HCT116 (cell line): ENCODE measurements at regions not wholly inside any gene's neighbourhood (a gene's known extent, or its start where the extent isn't known, plus 50 kb on each side); places are given as distances from the start of the nearest gene placed in this dataset.

Experiments used
- ATAC-seq: fragments of 200-7000 bp; cut with Tn5 transposase; 2 replicates; pipeline ENCODE4 v1.9.1; 2020; ENCODE audit warnings: mild to moderate bottlenecking, moderate library complexity
- BruUV-seq: library from RNA; stranded (reverse); fragments of 400-500 nt; replicated peaks from 2 replicates; lab custom pipeline; 2021; lab: Mats Ljungman, UMichigan
- CTCF ChIA-PET: fragments of 300-600 bp; sonication (Branson Sonifier 250); formaldehyde crosslinking; loops from one replicate; lab custom pipeline; 2021; ENCODE audit warnings: antibody characterized with exemption; lab: Charles Lee
- POLR2A ChIA-PET: fragments of 300-600, 350-600 bp; sonication (Branson Sonifier 250); formaldehyde crosslinking; loops from one replicate; lab custom pipeline; 2021; ENCODE audit warnings: antibody characterized with exemption; lab: Charles Lee
- RAD21 ChIA-PET, 2 experiments: fragments of 300-600 bp; sonication (Branson Sonifier 250); formaldehyde crosslinking; loops; one replicate each; lab custom pipeline; 2023; ENCODE audit warnings: low total read pairs in 2 of 2; ENCODE audit not compliant: uncharacterized antibody in 2 of 2, unreplicated experiment in 2 of 2, low non-redundant PET in 1 of 2; lab: Charles Lee
- DNase-seq: peaks from one replicate; pipeline ENCODE4 v3.0.0-alpha.2; 2010; ENCODE audit warnings: low read depth, low spot score
- H2AFZ ChIP-seq: fragments of 200-600 bp; shearing (Covaris generic), sonication (generic); 2 replicates; pipeline ENCODE4 v1.6.1; 2017; ENCODE audit warnings: low read depth, mixed run types, mixed read lengths, antibody characterized with exemption, low read length; ENCODE audit not compliant: poor library complexity, severe bottlenecking
- H3K27ac ChIP-seq: 2 replicates; pipeline ENCODE4 v1.5.1; 2012; ENCODE audit warnings: low read depth, low read length
- H3K27me3 ChIP-seq: fragments of 200-600 bp; sonication (generic); 2 replicates; pipeline ENCODE4 v1.6.1; 2016; ENCODE audit warnings: mixed run types, low read length, mixed read lengths; ENCODE audit not compliant: insufficient read depth
- H3K36me3 ChIP-seq, 2 experiments: fragments of 200-500 bp in 1 of 2; fragments of 200-600 bp in 1 of 2; sonication (Bioruptor generic) in 1 of 2; sonication (generic) in 1 of 2; 2 replicates each; pipeline versions ENCODE4 v1.5.1 to v1.6.1; 2014 to 2016; ENCODE audit warnings: low read length in 2 of 2, inconsistent platforms in 1 of 2, mixed read lengths in 1 of 2, mixed run types in 1 of 2; ENCODE audit not compliant: insufficient read depth in 2 of 2, control insufficient read depth in 1 of 2
- H3K4me1 ChIP-seq, 2 experiments: fragments of 200-600 bp in 1 of 2; sonication (generic) in 1 of 2; 2 replicates each; pipeline versions ENCODE4 v1.5.1 to v1.6.1; 2012 to 2017; ENCODE audit warnings: low read length in 2 of 2, inconsistent platforms in 1 of 2, mild to moderate bottlenecking in 1 of 2, mixed read lengths in 1 of 2, mixed run types in 1 of 2, moderate library complexity in 1 of 2; ENCODE audit not compliant: insufficient read depth in 2 of 2, control insufficient read depth in 1 of 2
- H3K4me2 ChIP-seq: fragments of 200-600 bp; sonication (generic); 2 replicates; pipeline ENCODE4 v1.6.1; 2017; ENCODE audit warnings: mixed run types, low read length, mixed read lengths
- H3K4me3 ChIP-seq, 2 experiments: fragments of 200-600 bp in 1 of 2; sonication (generic) in 1 of 2; replicated peaks in 1 of 2; 2 replicates each; pipeline ENCODE4 v1.5.1; 2011 to 2016; ENCODE audit warnings: low read length in 2 of 2, control low read depth in 1 of 2, low read depth in 1 of 2, mild to moderate bottlenecking in 1 of 2, mixed read lengths in 1 of 2, mixed run types in 1 of 2
- H3K79me2 ChIP-seq: fragments of 200-600 bp; sonication (generic); 2 replicates; pipeline ENCODE4 v1.6.1; 2017; ENCODE audit warnings: mild to moderate bottlenecking, mixed run types, low read length, moderate library complexity, mixed read lengths; ENCODE audit not compliant: insufficient read depth
- H3K9ac ChIP-seq: fragments of 200-600 bp; sonication (generic); 2 replicates; pipeline ENCODE4 v1.6.1; 2016; ENCODE audit warnings: low read length, mixed read lengths
- H3K9me2 ChIP-seq: fragments of 200-600 bp; sonication (generic), shearing (Covaris generic); 2 replicates; pipeline ENCODE4 v1.6.1; 2017; ENCODE audit warnings: mixed run types, mild to moderate bottlenecking, moderate library complexity; ENCODE audit not compliant: insufficient read depth
- H3K9me3 ChIP-seq, 2 experiments: fragments of 200-500 bp in 1 of 2; fragments of 200-600 bp in 1 of 2; sonication (Bioruptor generic) in 1 of 2; sonication (generic) in 1 of 2; 2 replicates each; pipeline ENCODE4 v1.6.1; 2014 to 2017; ENCODE audit warnings: low read length in 2 of 2, mixed read lengths in 2 of 2, inconsistent platforms in 1 of 2, low read depth in 1 of 2, mild to moderate bottlenecking in 1 of 2, mixed run types in 1 of 2, moderate library complexity in 1 of 2; ENCODE audit not compliant: control insufficient read depth in 1 of 2, insufficient read depth in 1 of 2
- H4K20me1 ChIP-seq: fragments of 200-600 bp; sonication (generic), shearing (Covaris generic); 2 replicates; pipeline ENCODE4 v1.6.1; 2017; ENCODE audit warnings: mixed run types, mild to moderate bottlenecking, moderate library complexity; ENCODE audit not compliant: insufficient read depth
- ATF3 ChIP-seq: IDR thresholded peaks from 2 replicates; pipeline ENCODE4 v1.6.1; 2012
- CEBPB ChIP-seq: IDR thresholded peaks from 2 replicates; pipeline ENCODE4 v1.6.1; 2012; ENCODE audit warnings: low read depth
- EGR1 ChIP-seq: IDR thresholded peaks from 2 replicates; pipeline ENCODE4 v1.6.1; 2012; ENCODE audit warnings: low read depth
- ELF1 ChIP-seq: IDR thresholded peaks from 2 replicates; pipeline ENCODE4 v1.6.1; 2012; ENCODE audit warnings: low read depth, borderline replicate concordance
- EZH2 ChIP-seq: fragments of 200-600 bp; sonication (generic); IDR thresholded peaks from 2 replicates; pipeline ENCODE4 v1.6.1; 2017; ENCODE audit warnings: antibody characterized with exemption, mixed run types
- FOSL1 ChIP-seq: IDR thresholded peaks from 2 replicates; pipeline ENCODE4 v1.6.1; 2012; ENCODE audit warnings: low read depth
- JUND ChIP-seq: IDR thresholded peaks from 2 replicates; pipeline ENCODE4 v1.6.1; 2012
- POLR2A ChIP-seq: IDR thresholded peaks from 2 replicates; pipeline ENCODE4 v1.7.0; 2011; ENCODE audit warnings: borderline replicate concordance; ENCODE audit not compliant: insufficient read depth, insufficient read length; ENCODE audit errors: extremely low read depth
- POLR2AphosphoS5 ChIP-seq: IDR thresholded peaks from 2 replicates; pipeline ENCODE4 v1.6.1; 2011; ENCODE audit warnings: mild to moderate bottlenecking, low read depth, low read length, moderate library complexity
- RAD21 ChIP-seq: IDR thresholded peaks from 2 replicates; pipeline ENCODE4 v1.6.1; 2012; ENCODE audit warnings: low read depth, mild to moderate bottlenecking
- REST ChIP-seq: IDR thresholded peaks from 2 replicates; pipeline ENCODE4 v1.6.1; 2012; ENCODE audit warnings: low read depth
- SIN3A ChIP-seq: IDR thresholded peaks from 2 replicates; pipeline ENCODE4 v1.6.1; 2012; ENCODE audit warnings: low read depth
- SP1 ChIP-seq: IDR thresholded peaks from 2 replicates; pipeline ENCODE4 v1.6.1; 2012; ENCODE audit warnings: low read depth
- SRF ChIP-seq: IDR thresholded peaks from 2 replicates; pipeline ENCODE4 v1.6.1; 2012; ENCODE audit warnings: low read depth
- ZFX ChIP-seq: fragments of 450-650 bp; IDR thresholded peaks from 2 replicates; pipeline ENCODE4 v1.6.1; 2017
- ZNF274 ChIP-seq: fragments of 200-500 bp; sonication (Bioruptor generic); IDR thresholded peaks from 2 replicates; pipeline ENCODE4 v1.6.1; 2014; ENCODE audit warnings: mild to moderate bottlenecking, low read depth, low read length, inconsistent platforms
- intact Hi-C: fragments of 100-400 bp; cut with micrococcal nuclease; formaldehyde crosslinking; loops from 2 replicates; pipeline ENCODE4 v1.10.0; 2022
- TF ChIP-seq, protein P1 (sequence below), 3 experiments: fragments of 200-600 bp in 1 of 3; sonication (generic) in 1 of 3; IDR thresholded peaks in 2 of 3; conservative IDR thresholded peaks in 1 of 3; 2 replicates each; pipeline ENCODE4 v1.5.1; 2012 to 2017; ENCODE audit warnings: low read depth in 2 of 3, low read length in 2 of 3, antibody characterized with exemption in 1 of 3, borderline replicate concordance in 1 of 3, control low read depth in 1 of 3, mild to moderate bottlenecking in 1 of 3, mixed read lengths in 1 of 3, mixed run types in 1 of 3, moderate library complexity in 1 of 3; ENCODE audit not compliant: insufficient read depth in 1 of 3
- TF ChIP-seq, protein P2 (sequence below): IDR thresholded peaks from 2 replicates; pipeline ENCODE4 v1.6.1; 2011; ENCODE audit warnings: mild to moderate bottlenecking, low read length, moderate library complexity; ENCODE audit not compliant: insufficient replicate concordance; ENCODE audit errors: extremely low read depth
- TF ChIP-seq, protein P3 (sequence below): IDR thresholded peaks from 2 replicates; pipeline ENCODE4 v1.6.1; 2012

DNA sequence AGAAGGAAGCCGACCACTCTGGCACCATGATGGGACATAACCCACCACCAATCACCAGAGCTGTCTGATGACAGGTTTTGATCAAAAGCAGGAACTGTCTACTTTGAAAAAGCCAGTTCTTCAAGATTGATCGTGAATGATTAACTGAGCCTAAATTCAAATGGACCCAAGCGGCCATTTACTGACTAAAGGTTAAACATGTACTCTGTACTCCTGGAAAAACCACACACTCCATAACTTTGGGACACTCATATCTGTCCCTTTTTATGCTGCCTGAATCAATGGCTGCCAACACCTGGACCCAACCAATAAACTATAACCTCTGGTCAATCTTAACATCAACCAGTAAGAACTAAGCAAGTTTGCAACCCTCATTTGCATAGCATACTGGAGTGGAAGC lies 206.6 kb downstream of the URB2 start:
- H3K27me3 ChIP-seq = no peaks in the 10 kb centered on the region; the same call in 1 of the 2 replicates
- H2AFZ ChIP-seq = no peak overlapping the region
- no peaks in the 10 kb centered on the region for H3K9me3 ChIP-seq
- no peaks in the 10 kb centered on the region for H3K36me3 ChIP-seq
- ChIA-PET POLR2A (no interaction called here), CTCF (no interaction called here), RAD21 (no interaction called here)
- H3K79me2 ChIP-seq = no peaks in the 10 kb centered on the region
- no peak for ATAC-seq
- no peak for DNase-seq
- no peak overlapping the region for H3K4me2 ChIP-seq
- no peaks in the 10 kb centered on the region for H3K4me1 ChIP-seq
- H3K27ac ChIP-seq = no peak overlapping the region
- intact Hi-C loops = no loop called here
- no peaks in the 10 kb centered on the region for H4K20me1 ChIP-seq
- no peaks in the 10 kb centered on the region for H3K9me2 ChIP-seq
- H3K4me3 ChIP-seq = no peak overlapping the region
- TF ChIP-seq ZNF274 (no peak), FOSL1 (no peak), SP1 (no peak), POLR2AphosphoS5 (no peak), ATF3 (no peak), ELF1 (no peak), JUND (no peak), REST (no peak), SIN3A (no peak), ZFX (no peak), CEBPB (no peak), SRF (no peak), EGR1 (no peak), EZH2 (no peak), RAD21 (no peak), POLR2A (no peak)
- TF ChIP-seq, protein P1, sequence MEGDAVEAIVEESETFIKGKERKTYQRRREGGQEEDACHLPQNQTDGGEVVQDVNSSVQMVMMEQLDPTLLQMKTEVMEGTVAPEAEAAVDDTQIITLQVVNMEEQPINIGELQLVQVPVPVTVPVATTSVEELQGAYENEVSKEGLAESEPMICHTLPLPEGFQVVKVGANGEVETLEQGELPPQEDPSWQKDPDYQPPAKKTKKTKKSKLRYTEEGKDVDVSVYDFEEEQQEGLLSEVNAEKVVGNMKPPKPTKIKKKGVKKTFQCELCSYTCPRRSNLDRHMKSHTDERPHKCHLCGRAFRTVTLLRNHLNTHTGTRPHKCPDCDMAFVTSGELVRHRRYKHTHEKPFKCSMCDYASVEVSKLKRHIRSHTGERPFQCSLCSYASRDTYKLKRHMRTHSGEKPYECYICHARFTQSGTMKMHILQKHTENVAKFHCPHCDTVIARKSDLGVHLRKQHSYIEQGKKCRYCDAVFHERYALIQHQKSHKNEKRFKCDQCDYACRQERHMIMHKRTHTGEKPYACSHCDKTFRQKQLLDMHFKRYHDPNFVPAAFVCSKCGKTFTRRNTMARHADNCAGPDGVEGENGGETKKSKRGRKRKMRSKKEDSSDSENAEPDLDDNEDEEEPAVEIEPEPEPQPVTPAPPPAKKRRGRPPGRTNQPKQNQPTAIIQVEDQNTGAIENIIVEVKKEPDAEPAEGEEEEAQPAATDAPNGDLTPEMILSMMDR (IDR thresholded peaks at IDR 0.05 in 2 of 3, conservative IDR thresholded peaks at IDR 0.05 in 1 of 3; ENCODE audit: borderline replicate concordance in 1 of 3, insufficient read depth in 1 of 3, low read depth in 2 of 3, low read length in 2 of 3) = no peak
- TF ChIP-seq, protein P2, sequence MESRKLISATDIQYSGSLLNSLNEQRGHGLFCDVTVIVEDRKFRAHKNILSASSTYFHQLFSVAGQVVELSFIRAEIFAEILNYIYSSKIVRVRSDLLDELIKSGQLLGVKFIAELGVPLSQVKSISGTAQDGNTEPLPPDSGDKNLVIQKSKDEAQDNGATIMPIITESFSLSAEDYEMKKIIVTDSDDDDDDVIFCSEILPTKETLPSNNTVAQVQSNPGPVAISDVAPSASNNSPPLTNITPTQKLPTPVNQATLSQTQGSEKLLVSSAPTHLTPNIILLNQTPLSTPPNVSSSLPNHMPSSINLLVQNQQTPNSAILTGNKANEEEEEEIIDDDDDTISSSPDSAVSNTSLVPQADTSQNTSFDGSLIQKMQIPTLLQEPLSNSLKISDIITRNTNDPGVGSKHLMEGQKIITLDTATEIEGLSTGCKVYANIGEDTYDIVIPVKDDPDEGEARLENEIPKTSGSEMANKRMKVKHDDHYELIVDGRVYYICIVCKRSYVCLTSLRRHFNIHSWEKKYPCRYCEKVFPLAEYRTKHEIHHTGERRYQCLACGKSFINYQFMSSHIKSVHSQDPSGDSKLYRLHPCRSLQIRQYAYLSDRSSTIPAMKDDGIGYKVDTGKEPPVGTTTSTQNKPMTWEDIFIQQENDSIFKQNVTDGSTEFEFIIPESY = no peak
- TF ChIP-seq, protein P3, sequence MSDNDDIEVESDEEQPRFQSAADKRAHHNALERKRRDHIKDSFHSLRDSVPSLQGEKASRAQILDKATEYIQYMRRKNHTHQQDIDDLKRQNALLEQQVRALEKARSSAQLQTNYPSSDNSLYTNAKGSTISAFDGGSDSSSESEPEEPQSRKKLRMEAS = no peak
- no peak overlapping the region for H3K9ac ChIP-seq
- no TSS peak for BruUV-seq
